ENCODE measurements at regions not wholly inside any gene's neighbourhood (a gene's known extent, or its start where the extent isn't known, plus 50 kb on each side); places are given as distances from the start of the nearest gene placed in this dataset.

GRCh38 chr6:166839569-166839968 is 116.8 kb downstream of the RNASET2 start:
- no peak overlapping the region for H3K4me3 ChIP-seq (ENCODE audit: low read length)
- H3K27me3 ChIP-seq (ENCODE audit: control insufficient read depth, insufficient read depth, low read length) = no peaks in the 10 kb centered on the region
- no peaks in the 10 kb centered on the region for H3K9me3 ChIP-seq (replicated peaks; ENCODE audit: low read length)
- H3K4me1 ChIP-seq (ENCODE audit: control insufficient read depth, insufficient read depth, low read length) = no peaks in the 10 kb centered on the region
- H3K4me2 ChIP-seq (ENCODE audit: low read length) = no peak overlapping the region
- no peaks in the 10 kb centered on the region for H3K36me3 ChIP-seq (ENCODE audit: insufficient read depth, low read length)
- H3K9ac ChIP-seq (ENCODE audit: low read depth, low read length) = no peak overlapping the region

GRCh38 chr6:166838987-166839386 is 117.4 kb downstream of the RNASET2 start:
- Histone ChIP-seq H3K4me2 (ENCODE audit: low read length) (no peak overlapping the region), H3K9ac (ENCODE audit: low read depth, low read length) (no peak overlapping the region), H3K4me1 (ENCODE audit: control insufficient read depth, insufficient read depth, low read length) (no peaks in the 10 kb centered on the region), H3K4me3 (ENCODE audit: low read length) (no peak overlapping the region), H3K9me3 (replicated peaks; ENCODE audit: low read length) (no peaks in the 10 kb centered on the region), H3K36me3 (ENCODE audit: insufficient read depth, low read length) (no peaks in the 10 kb centered on the region), H3K27me3 (ENCODE audit: control insufficient read depth, insufficient read depth, low read length) (no peaks in the 10 kb centered on the region)

- Histone ChIP-seq H3K9ac (ENCODE audit: low read depth, low read length) (no peak overlapping the region), H3K27me3 (ENCODE audit: control insufficient read depth, insufficient read depth, low read length) (no peaks in the 10 kb centered on the region), H3K4me1 (ENCODE audit: control insufficient read depth, insufficient read depth, low read length) (no peaks in the 10 kb centered on the region), H3K4me3 (ENCODE audit: low read length) (no peak overlapping the region), H3K36me3 (ENCODE audit: insufficient read depth, low read length) (no peaks in the 10 kb centered on the region), H3K4me2 (ENCODE audit: low read length) (no peak overlapping the region), H3K9me3 (replicated peaks; ENCODE audit: low read length) (no peaks in the 10 kb centered on the region)
Observed at GRCh38 chr6:166836785-166837718, 119.3 kb downstream of the RNASET2 start.

- no peaks in the 10 kb centered on the region for H3K9me3 ChIP-seq (replicated peaks; ENCODE audit: low read length)
- no peak overlapping the region for H3K4me3 ChIP-seq (ENCODE audit: low read length)
- H3K9ac ChIP-seq (ENCODE audit: low read depth, low read length) = no peak overlapping the region
- no peaks in the 10 kb centered on the region for H3K27me3 ChIP-seq (ENCODE audit: control insufficient read depth, insufficient read depth, low read length)
- H3K36me3 ChIP-seq (ENCODE audit: insufficient read depth, low read length) = no peaks in the 10 kb centered on the region
- H3K4me1 ChIP-seq (ENCODE audit: control insufficient read depth, insufficient read depth, low read length) = no peaks in the 10 kb centered on the region
- no peak overlapping the region for H3K4me2 ChIP-seq (ENCODE audit: low read length)
Observed at GRCh38 chr6:166834049-166834448, 122.3 kb downstream of the RNASET2 start.

GRCh38 chr6:166830891-166831363 is 125.4 kb downstream of the RNASET2 start:
- no peaks in the 10 kb centered on the region for H3K36me3 ChIP-seq (ENCODE audit: insufficient read depth, low read length)
- H3K27me3 ChIP-seq (ENCODE audit: control insufficient read depth, insufficient read depth, low read length) = peaks cover 4% of the 10 kb centered on the region
- no peak overlapping the region for H3K4me3 ChIP-seq (ENCODE audit: low read length)
- H3K9ac ChIP-seq (ENCODE audit: low read depth, low read length) = no peak overlapping the region
- no peaks in the 10 kb centered on the region for H3K4me1 ChIP-seq (ENCODE audit: control insufficient read depth, insufficient read depth, low read length)
- no peak overlapping the region for H3K4me2 ChIP-seq (ENCODE audit: low read length)
- H3K9me3 ChIP-seq (replicated peaks; ENCODE audit: low read length) = no peaks in the 10 kb centered on the region

GRCh38 chr6:166830185-166830890 is 126.0 kb downstream of the RNASET2 start:
- Histone ChIP-seq H3K36me3 (ENCODE audit: insufficient read depth, low read length) (no peaks in the 10 kb centered on the region), H3K27me3 (ENCODE audit: control insufficient read depth, insufficient read depth, low read length) (peaks cover 4% of the 10 kb centered on the region), H3K4me1 (ENCODE audit: control insufficient read depth, insufficient read depth, low read length) (peaks cover 3% of the 10 kb centered on the region), H3K9me3 (replicated peaks; ENCODE audit: low read length) (no peaks in the 10 kb centered on the region), H3K4me2 (ENCODE audit: low read length) (no peak overlapping the region), H3K9ac (ENCODE audit: low read depth, low read length) (no peak overlapping the region), H3K4me3 (ENCODE audit: low read length) (no peak overlapping the region)

GRCh38 chr6:166826264-166826663 is 130.1 kb downstream of the RNASET2 start:
- Histone ChIP-seq H3K9ac (ENCODE audit: low read depth, low read length) (no peak overlapping the region), H3K27me3 (ENCODE audit: control insufficient read depth, insufficient read depth, low read length) (peaks cover 8% of the 10 kb centered on the region), H3K36me3 (ENCODE audit: insufficient read depth, low read length) (no peaks in the 10 kb centered on the region)

GRCh38 chr6:166825553-166826145 is 130.7 kb downstream of the RNASET2 start:
- Histone ChIP-seq H3K36me3 (ENCODE audit: insufficient read depth, low read length) (no peaks in the 10 kb centered on the region), H3K4me2 (ENCODE audit: low read length) (no peak overlapping the region), H3K9me3 (replicated peaks; ENCODE audit: low read length) (no peaks in the 10 kb centered on the region), H3K9ac (ENCODE audit: low read depth, low read length) (no peak overlapping the region), H3K4me3 (ENCODE audit: low read length) (no peak overlapping the region), H3K4me1 (ENCODE audit: control insufficient read depth, insufficient read depth, low read length) (peaks cover 3% of the 10 kb centered on the region), H3K27me3 (ENCODE audit: control insufficient read depth, insufficient read depth, low read length) (peaks cover 8% of the 10 kb centered on the region)

More at GRCh38 chr6:166826264-166826663, 130.1 kb downstream of the RNASET2 start:
- no peak overlapping the region for H3K4me3 ChIP-seq (ENCODE audit: low read length)
- H3K4me2 ChIP-seq (ENCODE audit: low read length) = no peak overlapping the region
- no peaks in the 10 kb centered on the region for H3K9me3 ChIP-seq (replicated peaks; ENCODE audit: low read length)
- peaks cover 3% of the 10 kb centered on the region for H3K4me1 ChIP-seq (ENCODE audit: control insufficient read depth, insufficient read depth, low read length)

GRCh38 chr6:166824880-166825250 is 131.5 kb downstream of the RNASET2 start:
- Histone ChIP-seq H3K9ac (ENCODE audit: low read depth, low read length) (no peak overlapping the region), H3K4me1 (ENCODE audit: control insufficient read depth, insufficient read depth, low read length) (peaks cover 3% of the 10 kb centered on the region), H3K36me3 (ENCODE audit: insufficient read depth, low read length) (no peaks in the 10 kb centered on the region), H3K4me3 (ENCODE audit: low read length) (no peak overlapping the region), H3K9me3 (replicated peaks; ENCODE audit: low read length) (no peaks in the 10 kb centered on the region), H3K27me3 (ENCODE audit: control insufficient read depth, insufficient read depth, low read length) (peaks cover 8% of the 10 kb centered on the region), H3K4me2 (ENCODE audit: low read length) (no peak overlapping the region)

- H3K9me3 ChIP-seq (replicated peaks; ENCODE audit: low read length) = no peaks in the 10 kb centered on the region
- peaks cover 12% of the 10 kb centered on the region for H3K27me3 ChIP-seq (ENCODE audit: control insufficient read depth, insufficient read depth, low read length)
- H3K4me2 ChIP-seq (ENCODE audit: low read length) = no peak overlapping the region
- H3K4me1 ChIP-seq (ENCODE audit: control insufficient read depth, insufficient read depth, low read length) = peaks cover 3% of the 10 kb centered on the region
- no peak overlapping the region for H3K9ac ChIP-seq (ENCODE audit: low read depth, low read length)
- H3K36me3 ChIP-seq (ENCODE audit: insufficient read depth, low read length) = no peaks in the 10 kb centered on the region
- H3K4me3 ChIP-seq (ENCODE audit: low read length) = no peak overlapping the region
Observed at GRCh38 chr6:166824146-166824879, 132.0 kb downstream of the RNASET2 start.

GRCh38 chr6:166822609-166823008 is 133.7 kb downstream of the RNASET2 start:
- Histone ChIP-seq H3K4me1 (ENCODE audit: control insufficient read depth, insufficient read depth, low read length) (peaks cover 3% of the 10 kb centered on the region), H3K36me3 (ENCODE audit: insufficient read depth, low read length) (no peaks in the 10 kb centered on the region)

More at GRCh38 chr6:166822609-166823008, 133.7 kb downstream of the RNASET2 start:
- no peak overlapping the region for H3K4me2 ChIP-seq (ENCODE audit: low read length)
- H3K4me3 ChIP-seq (ENCODE audit: low read length) = no peak overlapping the region
- H3K9ac ChIP-seq (ENCODE audit: low read depth, low read length) = no peak overlapping the region
- H3K9me3 ChIP-seq (replicated peaks; ENCODE audit: low read length) = no peaks in the 10 kb centered on the region
- peaks cover 12% of the 10 kb centered on the region for H3K27me3 ChIP-seq (ENCODE audit: control insufficient read depth, insufficient read depth, low read length)
